IMR-90 (cell line): ENCODE measurements at regions not wholly inside any gene's neighbourhood (a gene's known extent, or its start where the extent isn't known, plus 50 kb on each side); places are given as distances from the start of the nearest gene placed in this dataset.

Experiments
- ATAC-seq: fragments of 200-7000 bp; cut with Tn5 transposase; 2 replicates; pipeline ENCODE4 v1.9.1; 2020; ENCODE audit warnings: low read depth, mild to moderate bottlenecking, moderate library complexity
- BruUV-seq: library from RNA; stranded (reverse); fragments of 400-500 nt; replicated peaks from 2 replicates; lab custom pipeline; 2021; lab: Mats Ljungman, UMichigan
- CTCF ChIA-PET: fragments of 300-600 bp; formaldehyde crosslinking; extraction: SDS; loops from one replicate; lab custom pipeline; 2021; ENCODE audit warnings: antibody characterized with exemption; lab: Yijun Ruan, JAX
- POLR2A ChIA-PET: fragments of 300-600 bp; sonication (Branson Sonifier 250); formaldehyde crosslinking; loops from one replicate; lab custom pipeline; 2022; ENCODE audit warnings: antibody characterized with exemption; ENCODE audit not compliant: unreplicated experiment; lab: Charles Lee
- DNase-seq: peaks from one replicate; pipeline ENCODE4 v3.0.0; 2013
- H2AFZ ChIP-seq: replicated peaks from 2 replicates; pipeline ENCODE3; 2013; ENCODE audit warnings: low read length, mild to moderate bottlenecking; ENCODE audit not compliant: poor library complexity
- H2AK5ac ChIP-seq: 2 replicates; pipeline ENCODE4 v1.6.1; 2013; ENCODE audit warnings: low read depth, low read length, inconsistent platforms
- H2AK9ac ChIP-seq: replicated peaks from 2 replicates; pipeline ENCODE3; 2013; ENCODE audit warnings: mild to moderate bottlenecking, low read depth, low read length, moderate library complexity; ENCODE audit not compliant: poor library complexity
- H2BK120ac ChIP-seq: 2 replicates; pipeline ENCODE4 v1.6.1; 2013; ENCODE audit warnings: low read depth, low read length, inconsistent platforms
- H2BK15ac ChIP-seq: 3 replicates; pipeline ENCODE4 v1.6.1; 2013; ENCODE audit warnings: low read depth, low read length, inconsistent platforms
- H2BK20ac ChIP-seq: 2 replicates; pipeline ENCODE4 v1.6.1; 2013; ENCODE audit warnings: low read depth, mild to moderate bottlenecking, inconsistent platforms, low read length, moderate library complexity
- H2BK5ac ChIP-seq: 2 replicates; pipeline ENCODE4 v1.6.1; 2013; ENCODE audit warnings: mild to moderate bottlenecking, low read depth, low read length, inconsistent platforms; ENCODE audit not compliant: poor library complexity, severe bottlenecking
- H3K14ac ChIP-seq: replicated peaks from 2 replicates; pipeline ENCODE4 v1.6.1; 2013; ENCODE audit warnings: low read depth, low read length, inconsistent platforms
- H3K18ac ChIP-seq: 2 replicates; pipeline ENCODE4 v1.6.1; 2013; ENCODE audit warnings: low read depth, low read length, control low read depth
- H3K23ac ChIP-seq: 2 replicates; pipeline ENCODE4 v1.6.1; 2013; ENCODE audit warnings: low read depth, low read length, inconsistent platforms
- H3K27ac ChIP-seq: 2 replicates; pipeline ENCODE4 v1.5.1; 2013; ENCODE audit warnings: mild to moderate bottlenecking, control low read depth, low read length; ENCODE audit not compliant: insufficient read depth
- H3K27me3 ChIP-seq: 2 replicates; pipeline ENCODE4 v1.6.1; 2013; ENCODE audit warnings: low read length; ENCODE audit not compliant: control insufficient read depth, insufficient read depth
- H3K36me3 ChIP-seq: 2 replicates; pipeline ENCODE4 v1.6.1; 2013; ENCODE audit warnings: low read length, mixed read lengths; ENCODE audit not compliant: control insufficient read depth, insufficient read depth
- H3K4ac ChIP-seq: 2 replicates; pipeline ENCODE4 v1.6.1; 2013; ENCODE audit warnings: low read depth, low read length, inconsistent platforms
- H3K4me1 ChIP-seq: 2 replicates; pipeline ENCODE4 v1.6.1; 2013; ENCODE audit warnings: low read length, mixed read lengths; ENCODE audit not compliant: control insufficient read depth, insufficient read depth
- H3K4me2 ChIP-seq: 2 replicates; pipeline ENCODE4 v1.6.1; 2013; ENCODE audit warnings: low read depth, mild to moderate bottlenecking, control low read depth, low read length, moderate library complexity
- H3K4me3 ChIP-seq: 2 replicates; pipeline ENCODE4 v1.5.1; 2013; ENCODE audit warnings: low read depth, mild to moderate bottlenecking, control low read depth, low read length, moderate library complexity; ENCODE audit not compliant: insufficient read depth
- H3K56ac ChIP-seq: 2 replicates; pipeline ENCODE4 v1.6.1; 2013; ENCODE audit warnings: low read length, inconsistent platforms; ENCODE audit not compliant: insufficient read depth; ENCODE audit errors: extremely low read depth
- H3K79me1 ChIP-seq, 2 experiments: 2 replicates each; pipeline ENCODE4 v1.6.1; 2013; ENCODE audit warnings: low read length in 2 of 2, inconsistent platforms in 1 of 2, low read depth in 1 of 2
- H3K9ac ChIP-seq: 2 replicates; pipeline ENCODE4 v1.6.1; 2013; ENCODE audit warnings: low read depth, low read length, control low read depth
- H3K9me1 ChIP-seq: 2 replicates; pipeline ENCODE4 v1.6.1; 2013; ENCODE audit warnings: low read length, inconsistent platforms; ENCODE audit not compliant: insufficient read depth
- H3K9me3 ChIP-seq: 2 replicates; pipeline ENCODE4 v1.6.1; 2013; ENCODE audit warnings: low read length; ENCODE audit not compliant: control insufficient read depth, insufficient read depth
- H4K20me1 ChIP-seq: 2 replicates; pipeline ENCODE4 v1.6.1; 2013; ENCODE audit warnings: low read length, inconsistent platforms; ENCODE audit not compliant: insufficient read depth
- H4K5ac ChIP-seq: 2 replicates; pipeline ENCODE4 v1.6.1; 2013; ENCODE audit warnings: mild to moderate bottlenecking, low read depth, low read length, control low read depth
- H4K8ac ChIP-seq, 2 experiments: 2 replicates each; pipeline ENCODE4 v1.6.1; 2013; ENCODE audit warnings: low read depth in 2 of 2, low read length in 2 of 2, control low read depth in 1 of 2, inconsistent platforms in 1 of 2
- H4K91ac ChIP-seq: 2 replicates; pipeline ENCODE4 v1.6.1; 2013; ENCODE audit warnings: low read depth, low read length, inconsistent platforms; ENCODE audit not compliant: insufficient read depth
- CEBPB ChIP-seq: IDR thresholded peaks from 2 replicates; pipeline ENCODE4 v1.6.1; 2012; ENCODE audit warnings: low read depth, low read length, improper control_type of control experiment
- CHD1 ChIP-seq: IDR thresholded peaks from 2 replicates; pipeline ENCODE4 v1.6.1; 2012; ENCODE audit warnings: low read depth, low read length, improper control_type of control experiment
- MAFK ChIP-seq: IDR thresholded peaks from 2 replicates; pipeline ENCODE4 v1.6.1; 2012; ENCODE audit warnings: low read depth, low read length, improper control_type of control experiment
- MXI1 ChIP-seq: IDR thresholded peaks from 2 replicates; pipeline ENCODE4 v1.6.1; 2012; ENCODE audit warnings: low read depth, mild to moderate bottlenecking, low read length, moderate library complexity, borderline replicate concordance
- POLR2A ChIP-seq: IDR thresholded peaks from 2 replicates; pipeline ENCODE4 v1.6.1; 2012; ENCODE audit warnings: mild to moderate bottlenecking, low read depth, low read length
- RCOR1 ChIP-seq: IDR thresholded peaks from 2 replicates; pipeline ENCODE4 v1.6.1; 2012; ENCODE audit warnings: mild to moderate bottlenecking, low read length, improper control_type of control experiment; ENCODE audit not compliant: insufficient replicate concordance
- SMC3 ChIP-seq: fragments of 150-350 bp; IDR thresholded peaks from 2 replicates; pipeline ENCODE4 v1.6.1; 2016; ENCODE audit warnings: low read depth, mild to moderate bottlenecking, antibody characterized with exemption, low read length, moderate library complexity
- WGBS, 2 experiments: methylation state at CpG; one replicate each; pipeline versions ENCODE4 v1.1.5 to v1.1.7; 2013; ENCODE audit warnings: missing lambda C conversion rate in 2 of 2; ENCODE audit not compliant: insufficient read length in 1 of 2; ENCODE audit errors: extremely low coverage in 2 of 2; 5-methylcytosine and 5-hydroxymethylcytosine counted together
- dilution Hi-C: fragments of 300-500 bp; cut with HindIII; formaldehyde crosslinking; loops from one replicate; pipeline ENCODE4 v1.14.3; 2018; ENCODE audit warnings: low sequenced_read_pairs; ENCODE audit not compliant: unreplicated experiment
- in situ Hi-C: fragments of 300-500 bp; cut with MboI; formaldehyde crosslinking; loops from 3 replicates; pipeline ENCODE4 v1.14.3; 2019; ENCODE audit warnings: low sequenced_read_pairs, inconsistent platforms, mixed read lengths
- intact Hi-C: fragments of 100-400 bp; cut with micrococcal nuclease; formaldehyde crosslinking; loops from 2 replicates; pipeline ENCODE4 v1.10.0; 2022
- TF ChIP-seq, protein P1 (sequence below): fragments of 150-350 bp; IDR thresholded peaks from 2 replicates; pipeline ENCODE4 v1.6.1; 2017; ENCODE audit warnings: mild to moderate bottlenecking, antibody characterized with exemption, low read length, low read depth

DNA sequence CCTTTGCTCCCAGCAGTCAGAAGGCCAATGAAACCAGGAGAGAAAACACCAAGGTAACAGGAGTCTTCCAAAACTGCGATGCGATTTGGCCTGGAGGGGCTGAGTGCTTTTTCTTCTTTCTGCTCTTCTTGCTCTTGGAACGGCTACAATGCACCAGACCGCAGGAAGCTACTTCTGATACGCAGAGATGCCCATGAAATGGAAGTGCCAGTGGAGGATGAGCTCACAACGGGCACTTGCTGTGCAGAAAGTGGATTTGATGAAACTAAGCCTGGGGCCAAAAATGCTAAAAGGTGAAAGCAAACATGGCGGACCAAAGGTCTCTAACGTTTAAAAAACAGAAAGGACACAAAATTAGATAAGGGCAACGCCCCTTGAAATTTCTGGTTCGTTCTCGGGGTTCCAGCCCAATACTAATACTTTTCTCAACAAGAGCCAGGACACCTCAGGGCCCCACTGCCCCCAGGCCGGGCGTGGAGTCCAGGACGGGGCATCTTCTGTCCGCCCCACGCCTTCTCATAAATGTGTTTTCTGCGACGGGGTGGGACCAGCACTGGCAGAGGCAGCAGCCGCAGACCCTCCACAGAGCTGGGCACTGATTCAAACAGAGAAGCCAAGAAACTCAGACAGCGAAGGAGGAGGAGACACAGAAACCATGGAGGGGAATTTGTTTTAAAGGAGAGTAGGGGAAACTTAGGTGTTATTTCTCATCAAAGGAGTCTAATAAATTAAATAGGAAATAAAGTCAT, 101.3 kb downstream of the CRYAA start:
- WGBS, 2 experiments = 50% methylated on average over 6 of the region's 20 CpGs; no CpG with 5 or more reads in 1 of the 2 experiments
- Histone ChIP-seq H2BK5ac (no peak overlapping the region), H3K14ac (no peak overlapping the region), H4K20me1 (no peaks in the 10 kb centered on the region), H2BK20ac (no peak overlapping the region), H2BK15ac (no peak overlapping the region), H4K5ac (no peak overlapping the region), H3K4me1 (no peaks in the 10 kb centered on the region), H3K9me3 (no peaks in the 10 kb centered on the region), H3K4ac (no peak overlapping the region), H3K9me1 (no peaks in the 10 kb centered on the region; the same call in 1 of the 2 replicates), H4K91ac (no peak overlapping the region), H3K27ac (no peak overlapping the region), H3K56ac (no peak overlapping the region), H3K4me2 (no peak overlapping the region), H3K4me3 (no peak overlapping the region), H2BK120ac (no peak overlapping the region), H2AK9ac (peak overlapping the region; percentile 40), H3K18ac (no peak overlapping the region), H3K36me3 (no peaks in the 10 kb centered on the region), H3K79me1 (no peaks in the 10 kb centered on the region), H3K9ac (no peak overlapping the region), H3K23ac (no peak overlapping the region), H3K27me3 (peaks cover 59% of the 10 kb centered on the region), H4K8ac (no peak overlapping the region), H2AK5ac (no peak overlapping the region), H2AFZ (no peak overlapping the region)
- no peak for ATAC-seq
- TF ChIP-seq CHD1 = no peak
- no peak for TF ChIP-seq CEBPB
- no peak for TF ChIP-seq POLR2A
- TF ChIP-seq MXI1 = no peak
- TF ChIP-seq, protein P1, sequence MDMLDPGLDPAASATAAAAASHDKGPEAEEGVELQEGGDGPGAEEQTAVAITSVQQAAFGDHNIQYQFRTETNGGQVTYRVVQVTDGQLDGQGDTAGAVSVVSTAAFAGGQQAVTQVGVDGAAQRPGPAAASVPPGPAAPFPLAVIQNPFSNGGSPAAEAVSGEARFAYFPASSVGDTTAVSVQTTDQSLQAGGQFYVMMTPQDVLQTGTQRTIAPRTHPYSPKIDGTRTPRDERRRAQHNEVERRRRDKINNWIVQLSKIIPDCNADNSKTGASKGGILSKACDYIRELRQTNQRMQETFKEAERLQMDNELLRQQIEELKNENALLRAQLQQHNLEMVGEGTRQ = no peak
- no peak for TF ChIP-seq MAFK
- no peak for TF ChIP-seq SMC3
- no peak for TF ChIP-seq RCOR1
- in situ Hi-C loops (no loop called here), dilution Hi-C loops (no loop called here), intact Hi-C loops (no loop called here)
- BruUV-seq = no TSS peak
- no peak for DNase-seq
- CTCF ChIA-PET = no interaction called here
- POLR2A ChIA-PET = no interaction called here
